Sigmoid colon (tissue), 6 donors: ENCODE measurements at regions not wholly inside any gene's neighbourhood (a gene's known extent, or its start where the extent isn't known, plus 50 kb on each side); places are given as distances from the start of the nearest gene placed in this dataset.

Source experiments
- DNase-seq: peaks from one replicate; pipeline ENCODE4 v3.0.0-alpha.2; 2019
- H3K27ac ChIP-seq, 4 donors: fragments of 200-600 bp; sonication (generic); one replicate each; pipeline ENCODE4 v1.5.1; 2016 to 2019; ENCODE audit warnings: mild to moderate bottlenecking in 1 of 4
- H3K27me3 ChIP-seq, 3 donors: fragments of 200-600 bp; sonication (generic); one replicate each; pipeline ENCODE4 v1.5.1; 2019; ENCODE audit warnings: mild to moderate bottlenecking in 1 of 3
- H3K36me3 ChIP-seq, 4 donors: fragments of 200-600 bp; sonication (generic); one replicate each; pipeline ENCODE4 v1.5.1; 2016 to 2019
- H3K4me1 ChIP-seq, 4 donors: fragments of 200-600 bp; sonication (generic); one replicate each; pipeline ENCODE4 v1.5.1; 2017 to 2019
- H3K4me3 ChIP-seq, 4 donors: fragments of 200-600 bp; sonication (generic); one replicate each; pipeline ENCODE4 v1.5.1; 2017 to 2019; ENCODE audit warnings: mild to moderate bottlenecking in 2 of 4, moderate library complexity in 1 of 4
- H3K9me3 ChIP-seq, 4 donors: fragments of 200-600 bp in 3 of 4; sonication (generic) in 3 of 4; one replicate each; pipeline versions ENCODE4 v1.5.1 to v1.6.1; 2013 to 2019
- EP300 ChIP-seq, 4 donors: sonication (generic); formaldehyde crosslinking; IDR thresholded peaks; one replicate each; pipeline ENCODE4 v1.6.1; 2017; ENCODE audit warnings: antibody characterized with exemption in 4 of 4
- POLR2A ChIP-seq, 2 donors: fragments of 450-650 bp; IDR thresholded peaks; one replicate each; pipeline ENCODE4 v1.6.1; 2016; ENCODE audit warnings: antibody characterized with exemption in 2 of 2, mild to moderate bottlenecking in 2 of 2, moderate library complexity in 2 of 2
- POLR2AphosphoS5 ChIP-seq, 4 donors: sonication (generic); formaldehyde crosslinking; IDR thresholded peaks; one replicate each; pipeline ENCODE4 v1.6.1; 2017; ENCODE audit warnings: antibody characterized with exemption in 4 of 4
- WGBS, 2 donors: extraction: QIAGEN DNeasy Blood & Tissue Kit; methylation state at CpG; one replicate each; pipeline ENCODE4 v1.1.7; 2013; 5-methylcytosine and 5-hydroxymethylcytosine counted together
- intact Hi-C: fragments of 100-400 bp; cut with DNase I; formaldehyde crosslinking; loops from one replicate; pipeline ENCODE4 v1.15.1; 2023
- TF ChIP-seq, protein P1 (sequence below), 4 experiments: fragments of 450-650 bp in 3 of 4; fragments of 200-600 bp in 1 of 4; IDR thresholded peaks; one replicate each; pipeline ENCODE4 v1.5.1; 2016 to 2019; ENCODE audit warnings: antibody characterized with exemption in 4 of 4, mild to moderate bottlenecking in 3 of 4, moderate library complexity in 2 of 4
- donor health status: healthy with polysubstance abuse.
- donor health status: healthy.

GRCh38 chr5:58334035-58334434 lies 125.9 kb downstream of the PLK2 start:
- no peaks in the 10 kb centered on the region for H3K27me3 ChIP-seq
- H3K9me3 ChIP-seq = peaks cover 0 to 2% (median 0%) of the 10 kb centered on the region in 4 donors
- no peaks in the 10 kb centered on the region for H3K36me3 ChIP-seq
- TF ChIP-seq EP300 (IDR thresholded peaks at IDR 0.05) (no peak), POLR2A (IDR thresholded peaks at IDR 0.05) (no peak), POLR2AphosphoS5 (IDR thresholded peaks at IDR 0.05) (no peak)
- TF ChIP-seq, protein P1, sequence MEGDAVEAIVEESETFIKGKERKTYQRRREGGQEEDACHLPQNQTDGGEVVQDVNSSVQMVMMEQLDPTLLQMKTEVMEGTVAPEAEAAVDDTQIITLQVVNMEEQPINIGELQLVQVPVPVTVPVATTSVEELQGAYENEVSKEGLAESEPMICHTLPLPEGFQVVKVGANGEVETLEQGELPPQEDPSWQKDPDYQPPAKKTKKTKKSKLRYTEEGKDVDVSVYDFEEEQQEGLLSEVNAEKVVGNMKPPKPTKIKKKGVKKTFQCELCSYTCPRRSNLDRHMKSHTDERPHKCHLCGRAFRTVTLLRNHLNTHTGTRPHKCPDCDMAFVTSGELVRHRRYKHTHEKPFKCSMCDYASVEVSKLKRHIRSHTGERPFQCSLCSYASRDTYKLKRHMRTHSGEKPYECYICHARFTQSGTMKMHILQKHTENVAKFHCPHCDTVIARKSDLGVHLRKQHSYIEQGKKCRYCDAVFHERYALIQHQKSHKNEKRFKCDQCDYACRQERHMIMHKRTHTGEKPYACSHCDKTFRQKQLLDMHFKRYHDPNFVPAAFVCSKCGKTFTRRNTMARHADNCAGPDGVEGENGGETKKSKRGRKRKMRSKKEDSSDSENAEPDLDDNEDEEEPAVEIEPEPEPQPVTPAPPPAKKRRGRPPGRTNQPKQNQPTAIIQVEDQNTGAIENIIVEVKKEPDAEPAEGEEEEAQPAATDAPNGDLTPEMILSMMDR (IDR thresholded peaks at IDR 0.05) = no peak
- no peak for DNase-seq
- no peak overlapping the region for H3K27ac ChIP-seq
- no peaks in the 10 kb centered on the region for H3K4me1 ChIP-seq
- intact Hi-C loops = no loop called here
- H3K4me3 ChIP-seq = no peak overlapping the region

- 62 to 84% methylated on average over 2 of the region's 2 CpGs for WGBS, 2 donors
- Histone ChIP-seq H3K4me3 (no peak overlapping the region), H3K27ac (no peak overlapping the region), H3K36me3 (no peaks in the 10 kb centered on the region), H3K4me1 (no peaks in the 10 kb centered on the region), H3K9me3 (peaks cover 0 to 2% (median 0%) of the 10 kb centered on the region in 4 donors), H3K27me3 (no peaks in the 10 kb centered on the region)
- no peak for TF ChIP-seq POLR2A (IDR thresholded peaks at IDR 0.05)
- no peak for TF ChIP-seq EP300 (IDR thresholded peaks at IDR 0.05)
- TF ChIP-seq, protein P1 (IDR thresholded peaks at IDR 0.05) = no peak
- no peak for TF ChIP-seq POLR2AphosphoS5 (IDR thresholded peaks at IDR 0.05)
- DNase-seq = no peak
- intact Hi-C loops = no loop called here
Measured at GRCh38 chr5:58330781-58331180, 129.1 kb downstream of the PLK2 start.

DNA sequence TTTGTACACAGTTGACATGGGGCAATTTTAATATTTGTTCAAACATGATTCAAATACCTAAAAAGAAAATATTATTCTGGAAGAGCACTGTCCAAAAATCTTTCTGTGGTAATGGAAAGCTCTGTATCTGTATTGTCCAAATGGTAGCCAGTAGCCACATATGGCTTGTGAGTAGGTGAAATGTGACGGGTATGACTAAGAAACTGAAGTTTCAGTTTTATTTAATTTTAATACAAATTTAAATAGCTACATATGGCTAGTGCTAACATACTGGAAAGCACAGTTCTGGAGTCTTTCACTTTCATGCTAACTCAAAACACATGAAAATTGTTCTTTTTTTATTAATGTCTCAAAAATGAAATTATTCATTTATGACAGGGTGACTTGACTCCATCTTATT lies 132.6 kb downstream of the PLK2 start:
- intact Hi-C loops = no loop called here
- Histone ChIP-seq H3K4me1 (no peaks in the 10 kb centered on the region), H3K4me3 (no peak overlapping the region), H3K9me3 (no peaks in the 10 kb centered on the region), H3K27me3 (no peaks in the 10 kb centered on the region), H3K27ac (no peak overlapping the region), H3K36me3 (no peaks in the 10 kb centered on the region)
- 74 to 82% methylated on average over 1 of the region's 1 CpG for WGBS, 2 donors
- DNase-seq = no peak
- TF ChIP-seq POLR2A (IDR thresholded peaks at IDR 0.05) = no peak
- TF ChIP-seq, protein P1 (IDR thresholded peaks at IDR 0.05) = no peak
- TF ChIP-seq POLR2AphosphoS5 (IDR thresholded peaks at IDR 0.05) = no peak
- TF ChIP-seq EP300 (IDR thresholded peaks at IDR 0.05) = no peak

DNA sequence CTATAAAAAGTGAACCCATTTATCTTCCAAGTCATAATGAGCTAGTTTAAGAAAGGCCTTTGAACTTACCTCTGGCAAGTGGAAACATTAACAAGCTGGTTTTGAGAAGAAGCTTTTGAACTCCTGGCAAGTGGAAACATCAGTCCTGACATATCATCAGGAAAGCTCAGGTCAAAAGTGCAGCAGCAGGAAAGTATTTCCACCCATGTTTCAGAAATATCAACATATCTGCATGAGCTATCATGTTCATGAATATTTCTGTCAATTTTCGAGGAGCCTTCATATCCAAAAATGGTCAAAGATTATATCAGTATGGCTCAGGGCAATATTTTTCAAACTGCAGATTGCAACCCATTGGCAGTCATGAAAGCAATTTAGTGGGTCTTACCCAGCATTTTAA lies 133.9 kb downstream of the PLK2 start:
- Histone ChIP-seq H3K36me3 (no peaks in the 10 kb centered on the region), H3K4me3 (no peak overlapping the region), H3K27ac (no peak overlapping the region), H3K9me3 (no peaks in the 10 kb centered on the region), H3K27me3 (no peaks in the 10 kb centered on the region), H3K4me1 (no peaks in the 10 kb centered on the region)
- intact Hi-C loops = no loop called here
- no peak for DNase-seq
- WGBS, 2 donors = 62 to 72% methylated on average over 1 of the region's 1 CpG
- no peak for TF ChIP-seq POLR2A (IDR thresholded peaks at IDR 0.05)
- no peak for TF ChIP-seq POLR2AphosphoS5 (IDR thresholded peaks at IDR 0.05)
- TF ChIP-seq, protein P1 (IDR thresholded peaks at IDR 0.05) = no peak
- no peak for TF ChIP-seq EP300 (IDR thresholded peaks at IDR 0.05)

GRCh38 chr5:58322453-58322852 lies 137.4 kb downstream of the PLK2 start:
- intact Hi-C loops = no loop called here
- no peaks in the 10 kb centered on the region for H3K4me1 ChIP-seq
- H3K27ac ChIP-seq = no peak overlapping the region
- no peaks in the 10 kb centered on the region for H3K9me3 ChIP-seq
- H3K4me3 ChIP-seq = no peak overlapping the region
- WGBS, 2 donors = 62 to 65% methylated on average over 3 of the region's 3 CpGs
- no peaks in the 10 kb centered on the region for H3K27me3 ChIP-seq
- TF ChIP-seq POLR2AphosphoS5 (IDR thresholded peaks at IDR 0.05) = no peak
- TF ChIP-seq POLR2A (IDR thresholded peaks at IDR 0.05) = no peak
- no peak for TF ChIP-seq EP300 (IDR thresholded peaks at IDR 0.05)
- TF ChIP-seq, protein P1 (IDR thresholded peaks at IDR 0.05) = no peak
- no peaks in the 10 kb centered on the region for H3K36me3 ChIP-seq
- no peak for DNase-seq
